BLaER1 (cell line): ENCODE measurements at regions not wholly inside any gene's neighbourhood (a gene's known extent, or its start where the extent isn't known, plus 50 kb on each side); places are given as distances from the start of the nearest gene placed in this dataset.

Source experiments
- H3K27ac ChIP-seq: shearing (Covaris generic); formaldehyde crosslinking; 2 replicates; pipeline ENCODE4 v1.8.1; 2022
- H3K27me3 ChIP-seq: shearing (Covaris generic); formaldehyde crosslinking; 2 replicates; pipeline ENCODE4 v1.8.1; 2022
- H3K36me3 ChIP-seq: shearing (Covaris generic); formaldehyde crosslinking; 2 replicates; pipeline ENCODE4 v1.8.1; 2022
- H3K4me1 ChIP-seq: shearing (Covaris generic); formaldehyde crosslinking; 2 replicates; pipeline ENCODE4 v1.8.1; 2022
- H3K4me2 ChIP-seq: shearing (Covaris generic); formaldehyde crosslinking; 2 replicates; pipeline ENCODE4 v1.8.1; 2022
- H3K4me3 ChIP-seq: shearing (Covaris generic); formaldehyde crosslinking; 2 replicates; pipeline ENCODE4 v1.8.1; 2022
- H3K9ac ChIP-seq: shearing (Covaris generic); formaldehyde crosslinking; 2 replicates; pipeline ENCODE4 v1.8.1; 2022
- H3K9me3 ChIP-seq: shearing (Covaris generic); formaldehyde crosslinking; 2 replicates; pipeline ENCODE4 v1.8.1; 2022
- H4K20me1 ChIP-seq: shearing (Covaris generic); formaldehyde crosslinking; 2 replicates; pipeline ENCODE4 v1.8.1; 2022
- Cebpa-rat ChIP-seq: shearing (Covaris generic); IDR thresholded peaks from 2 replicates; pipeline ENCODE4 v1.8.1; 2022

DNA sequence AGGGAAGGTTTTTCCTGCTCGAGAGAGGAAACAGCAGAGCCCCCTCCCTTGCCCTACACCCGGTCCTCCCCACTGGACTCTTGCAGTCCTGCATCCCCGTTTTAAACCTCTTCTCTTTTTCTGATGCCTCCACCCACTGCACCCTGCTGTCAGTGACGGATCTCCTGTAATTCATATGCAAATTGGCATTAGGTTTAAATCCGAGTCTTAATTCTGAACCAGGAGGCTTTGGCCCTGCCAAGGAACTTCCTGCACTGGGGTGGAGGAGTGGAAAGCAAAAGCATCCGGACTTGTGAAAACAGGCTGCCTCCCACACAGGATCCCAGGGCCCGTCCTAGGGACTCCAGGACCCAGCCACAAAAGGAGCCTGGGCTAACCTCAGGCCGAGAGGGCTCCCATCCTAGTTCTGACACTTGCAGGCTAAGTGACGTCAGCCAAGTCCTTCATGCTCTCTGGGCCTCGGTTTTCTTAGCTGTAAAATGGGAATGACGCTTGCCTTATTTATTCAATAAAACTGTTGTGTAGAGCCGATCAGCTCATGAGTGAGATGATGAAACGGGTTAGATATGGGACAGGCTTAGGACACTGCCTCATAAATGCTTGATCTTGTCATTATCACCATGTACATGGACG lies 613.3 kb downstream of the AJAP1 start:
- H3K9ac ChIP-seq, result no peak overlapping the region
- H3K27me3 ChIP-seq, result no peaks in the 10 kb centered on the region
- H3K27ac ChIP-seq, result no peak overlapping the region
- no peaks in the 10 kb centered on the region for H3K36me3 ChIP-seq
- H3K4me2 ChIP-seq, result no peak overlapping the region
- H3K4me3 ChIP-seq, result no peak overlapping the region
- peaks cover 14% of the 10 kb centered on the region for H3K9me3 ChIP-seq
- H4K20me1 ChIP-seq, result no peaks in the 10 kb centered on the region
- no peaks in the 10 kb centered on the region for H3K4me1 ChIP-seq
- TF ChIP-seq Cebpa-rat, result no peak

DNA sequence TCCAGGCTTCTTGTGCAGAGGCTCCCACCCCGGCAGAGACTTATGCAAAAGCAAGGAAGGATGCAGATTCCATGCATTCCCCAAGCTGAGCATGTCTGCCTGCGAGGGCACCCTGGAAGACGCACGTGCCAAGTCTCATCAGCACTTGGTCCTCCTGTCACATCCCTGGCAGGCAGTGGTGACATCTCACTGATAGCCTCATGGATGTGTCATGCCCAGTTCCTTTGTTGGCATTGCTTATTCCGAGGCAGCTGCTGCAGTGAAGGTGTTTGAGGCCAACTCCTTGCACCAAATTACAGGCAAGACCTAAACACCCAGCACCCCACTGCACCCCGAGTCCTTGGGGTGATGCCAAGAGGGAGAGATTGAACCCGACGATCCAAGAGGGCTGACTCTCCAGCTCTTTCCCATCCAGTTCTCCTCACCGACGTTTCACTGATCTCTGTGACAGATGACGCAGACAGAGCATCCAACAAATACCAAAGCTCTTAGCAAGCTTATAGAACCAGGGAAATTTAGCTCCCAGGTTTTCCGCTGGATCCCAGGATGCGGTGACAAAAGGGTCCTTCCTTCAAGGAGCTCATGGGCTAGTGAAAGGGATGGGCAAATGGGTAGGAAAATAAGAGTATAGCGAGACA lies 611.1 kb downstream of the AJAP1 start:
- no peak for TF ChIP-seq Cebpa-rat
- no peak overlapping the region for H3K4me3 ChIP-seq
- no peaks in the 10 kb centered on the region for H4K20me1 ChIP-seq
- no peak overlapping the region for H3K9ac ChIP-seq
- no peak overlapping the region for H3K4me2 ChIP-seq
- no peaks in the 10 kb centered on the region for H3K4me1 ChIP-seq
- H3K27me3 ChIP-seq, result no peaks in the 10 kb centered on the region
- H3K36me3 ChIP-seq, result no peaks in the 10 kb centered on the region
- peaks cover 17% of the 10 kb centered on the region for H3K9me3 ChIP-seq
- no peak overlapping the region for H3K27ac ChIP-seq

DNA sequence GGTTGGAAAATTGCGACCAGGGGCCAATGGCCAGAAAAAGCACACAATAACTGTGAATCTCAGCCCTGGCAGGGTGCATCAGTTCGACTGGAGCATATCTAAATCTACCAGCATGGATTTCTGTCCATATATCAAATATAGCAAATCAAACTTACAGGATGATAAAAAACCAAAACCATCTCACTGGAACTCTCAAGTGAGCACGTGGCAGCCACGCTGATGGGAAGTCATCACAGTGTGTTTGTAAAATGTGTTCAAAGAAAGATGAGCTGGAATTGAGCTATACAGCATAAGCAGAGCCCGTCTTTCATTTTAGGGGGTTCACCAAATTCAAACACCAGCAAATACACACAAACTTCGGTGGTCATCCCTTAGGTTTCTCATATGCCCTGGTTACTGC lies 610.1 kb downstream of the AJAP1 start:
- H3K27me3 ChIP-seq, result no peaks in the 10 kb centered on the region

DNA sequence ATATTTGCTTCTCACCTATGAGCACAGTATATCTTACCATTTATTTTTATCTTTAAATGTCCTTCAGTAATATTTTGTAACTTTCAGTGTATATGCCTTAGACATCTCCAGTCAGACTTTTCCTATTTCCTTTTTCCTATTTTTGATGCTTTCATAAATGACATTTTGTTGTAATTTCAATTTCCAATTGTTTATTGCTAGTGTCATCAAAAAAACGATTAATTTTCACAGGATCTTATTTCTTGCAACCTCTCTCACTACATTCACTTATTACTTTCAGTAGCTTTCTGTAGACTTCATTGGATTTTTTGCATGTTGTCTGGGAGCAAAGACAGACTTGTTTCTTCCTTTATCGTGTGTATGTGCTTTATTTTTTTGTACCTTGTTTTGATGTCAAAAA lies 602.4 kb downstream of the AJAP1 start:
- H3K4me2 ChIP-seq, result no peak overlapping the region

More for the DNA sequence above, 610.1 kb downstream of the AJAP1 start:
- H3K4me1 ChIP-seq, result no peaks in the 10 kb centered on the region
- H3K4me3 ChIP-seq, result no peak overlapping the region
- H3K9ac ChIP-seq, result no peak overlapping the region
- no peaks in the 10 kb centered on the region for H4K20me1 ChIP-seq
- H3K36me3 ChIP-seq, result no peaks in the 10 kb centered on the region
- TF ChIP-seq Cebpa-rat, result no peak
- H3K27ac ChIP-seq, result no peak overlapping the region
- peaks cover 27% of the 10 kb centered on the region for H3K9me3 ChIP-seq
- H3K4me2 ChIP-seq, result no peak overlapping the region

DNA sequence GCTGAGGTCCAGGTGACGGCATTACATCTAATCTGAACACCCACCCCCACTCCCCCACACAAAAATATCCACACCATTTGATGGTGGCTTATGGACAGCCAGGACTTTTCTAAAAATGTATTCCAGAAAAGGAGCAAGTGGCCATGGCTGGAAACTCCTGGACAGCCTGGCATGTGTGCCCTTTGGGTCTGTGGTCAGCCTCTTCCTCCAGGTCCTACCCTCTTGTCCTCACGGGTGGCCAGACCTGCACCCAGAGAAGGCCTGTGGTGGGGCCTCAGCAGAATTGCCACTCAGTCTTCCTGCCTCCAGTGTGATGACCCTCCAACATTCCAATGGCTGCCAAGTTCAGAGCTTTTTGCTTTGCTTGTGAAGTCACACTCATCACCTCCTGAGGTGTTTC lies 600.6 kb downstream of the AJAP1 start:
- no peaks in the 10 kb centered on the region for H3K27me3 ChIP-seq

More for the DNA sequence above, 602.4 kb downstream of the AJAP1 start:
- TF ChIP-seq Cebpa-rat, result no peak
- H3K27me3 ChIP-seq, result no peaks in the 10 kb centered on the region
- no peaks in the 10 kb centered on the region for H4K20me1 ChIP-seq
- no peak overlapping the region for H3K27ac ChIP-seq
- no peaks in the 10 kb centered on the region for H3K4me1 ChIP-seq
- no peak overlapping the region for H3K9ac ChIP-seq
- no peaks in the 10 kb centered on the region for H3K36me3 ChIP-seq
- no peak overlapping the region for H3K4me3 ChIP-seq
- peaks cover 20% of the 10 kb centered on the region for H3K9me3 ChIP-seq

DNA sequence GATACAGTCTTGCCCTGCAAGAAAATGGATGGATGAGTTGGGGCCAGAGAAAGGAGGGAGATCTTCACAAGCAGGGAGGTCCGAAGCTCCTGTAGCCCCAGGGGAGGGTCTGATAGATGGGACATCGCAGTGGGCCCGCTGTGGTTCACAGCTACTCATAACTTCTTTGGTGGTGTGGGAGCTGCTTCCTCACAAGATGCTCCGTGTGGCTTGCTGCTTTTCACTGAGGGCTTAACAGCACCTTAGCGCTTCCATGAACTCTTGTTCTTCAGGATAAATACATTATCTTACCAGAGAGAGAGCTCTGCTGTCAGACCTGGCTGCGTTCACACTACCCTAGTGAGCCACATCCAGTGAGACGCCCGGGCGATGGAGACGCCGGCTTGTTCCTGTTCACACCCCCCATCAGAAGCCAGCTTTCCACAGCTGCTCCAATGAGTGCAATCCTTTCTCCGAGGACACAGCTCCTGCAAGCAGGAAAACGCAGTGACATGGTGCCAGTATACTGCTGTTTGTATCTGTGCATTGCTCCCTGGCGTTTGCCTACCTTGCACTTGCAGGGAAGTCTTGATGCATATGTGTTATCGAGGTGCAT lies 599.8 kb downstream of the AJAP1 start:
- peaks cover 7% of the 10 kb centered on the region for H3K9me3 ChIP-seq
- no peaks in the 10 kb centered on the region for H3K36me3 ChIP-seq
- no peak overlapping the region for H3K4me3 ChIP-seq
- TF ChIP-seq Cebpa-rat, result no peak
- H3K27ac ChIP-seq, result no peak overlapping the region
- H3K4me1 ChIP-seq, result no peaks in the 10 kb centered on the region
- H3K4me2 ChIP-seq, result no peak overlapping the region
- H3K27me3 ChIP-seq, result no peaks in the 10 kb centered on the region
- no peaks in the 10 kb centered on the region for H4K20me1 ChIP-seq
- no peak overlapping the region for H3K9ac ChIP-seq

More for the DNA sequence above, 600.6 kb downstream of the AJAP1 start:
- Histone ChIP-seq H3K4me3 (no peak overlapping the region), H3K36me3 (no peaks in the 10 kb centered on the region), H4K20me1 (no peaks in the 10 kb centered on the region), H3K4me2 (no peak overlapping the region), H3K9me3 (peaks cover 15% of the 10 kb centered on the region), H3K4me1 (no peaks in the 10 kb centered on the region), H3K9ac (no peak overlapping the region), H3K27ac (no peak overlapping the region)
- no peak for TF ChIP-seq Cebpa-rat

DNA sequence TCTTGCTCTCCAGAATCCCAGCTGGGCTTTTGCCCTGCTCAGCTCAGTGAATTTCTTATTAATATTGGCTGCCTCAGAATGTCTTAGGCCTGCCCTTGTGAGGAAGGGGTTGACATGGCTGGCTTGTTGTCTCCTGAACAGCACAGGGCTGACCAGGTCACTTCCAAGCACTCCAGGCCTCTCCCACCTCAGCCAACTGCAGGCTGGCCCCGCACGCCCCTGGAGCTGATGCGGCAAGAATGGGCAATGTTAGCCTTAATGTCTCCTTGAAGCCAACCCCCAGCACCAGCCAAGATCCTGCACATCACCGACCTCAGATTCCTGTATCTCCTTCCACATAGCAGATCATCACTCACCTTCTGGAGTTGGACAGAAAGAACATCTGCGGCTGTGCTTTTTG lies 598.6 kb downstream of the AJAP1 start:
- Histone ChIP-seq H3K36me3 (no peaks in the 10 kb centered on the region), H3K9ac (no peak overlapping the region)
- TF ChIP-seq Cebpa-rat, result no peak

DNA sequence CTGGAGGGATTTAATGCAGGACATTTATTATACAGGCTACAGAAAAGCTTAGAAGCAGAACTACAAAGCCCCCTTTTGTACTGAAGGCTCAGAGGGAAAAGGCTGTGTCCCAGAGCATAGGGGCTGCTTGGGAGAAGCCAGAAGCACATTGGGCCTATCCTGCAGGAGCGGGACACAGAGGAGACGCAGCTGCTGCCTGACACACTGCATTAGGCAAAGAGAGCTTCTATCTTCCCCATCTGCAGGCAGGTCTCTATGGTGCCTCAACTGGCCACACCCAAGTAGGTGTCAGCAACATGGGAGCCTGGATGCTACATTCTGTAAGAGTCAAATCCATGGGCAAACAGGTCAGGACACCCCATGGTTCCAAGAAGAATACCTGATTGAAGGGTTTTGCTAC lies 595.9 kb downstream of the AJAP1 start:
- Histone ChIP-seq H3K4me1 (no peaks in the 10 kb centered on the region), H3K9ac (no peak overlapping the region), H3K27me3 (no peaks in the 10 kb centered on the region), H3K4me2 (0 out of 2 replicates have a peak overlapping the region, but pooled peaks have one; percentile 7), H3K4me3 (no peak overlapping the region), H3K36me3 (no peaks in the 10 kb centered on the region), H3K9me3 (no peaks in the 10 kb centered on the region), H3K27ac (no peak overlapping the region), H4K20me1 (no peaks in the 10 kb centered on the region)
- TF ChIP-seq Cebpa-rat, result no peak

More for the DNA sequence above, 598.6 kb downstream of the AJAP1 start:
- H3K27ac ChIP-seq, result no peak overlapping the region
- no peaks in the 10 kb centered on the region for H4K20me1 ChIP-seq
- H3K4me3 ChIP-seq, result no peak overlapping the region
- H3K27me3 ChIP-seq, result no peaks in the 10 kb centered on the region
- H3K4me1 ChIP-seq, result no peaks in the 10 kb centered on the region
- no peak overlapping the region for H3K4me2 ChIP-seq
- no peaks in the 10 kb centered on the region for H3K9me3 ChIP-seq

DNA sequence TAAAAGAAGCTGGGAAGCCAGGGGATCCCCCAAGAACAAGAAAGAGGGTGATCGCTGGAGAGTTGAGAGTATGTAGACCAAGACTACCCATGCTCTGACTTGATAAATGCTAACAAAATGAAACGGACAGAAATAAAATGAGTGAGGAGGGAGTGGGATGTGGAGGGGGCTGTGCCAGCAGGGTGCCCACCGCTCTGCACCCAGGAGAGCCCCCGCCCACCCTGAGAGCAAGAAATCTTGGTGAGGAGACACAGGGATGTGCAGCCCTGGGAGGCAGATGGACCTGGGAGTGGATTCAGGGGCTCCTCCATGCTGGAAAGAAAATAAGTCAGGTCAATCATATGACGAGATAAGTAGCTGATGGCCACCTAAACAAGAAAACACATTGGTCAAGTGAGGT lies 590.9 kb downstream of the AJAP1 start:
- no peaks in the 10 kb centered on the region for H3K4me1 ChIP-seq
- H3K4me2 ChIP-seq, result no peak overlapping the region
- H3K9ac ChIP-seq, result no peak overlapping the region
- no peak overlapping the region for H3K4me3 ChIP-seq
- H4K20me1 ChIP-seq, result no peaks in the 10 kb centered on the region
- no peaks in the 10 kb centered on the region for H3K9me3 ChIP-seq
- H3K36me3 ChIP-seq, result no peaks in the 10 kb centered on the region
- TF ChIP-seq Cebpa-rat, result no peak
- no peaks in the 10 kb centered on the region for H3K27me3 ChIP-seq
- H3K27ac ChIP-seq, result no peak overlapping the region

DNA sequence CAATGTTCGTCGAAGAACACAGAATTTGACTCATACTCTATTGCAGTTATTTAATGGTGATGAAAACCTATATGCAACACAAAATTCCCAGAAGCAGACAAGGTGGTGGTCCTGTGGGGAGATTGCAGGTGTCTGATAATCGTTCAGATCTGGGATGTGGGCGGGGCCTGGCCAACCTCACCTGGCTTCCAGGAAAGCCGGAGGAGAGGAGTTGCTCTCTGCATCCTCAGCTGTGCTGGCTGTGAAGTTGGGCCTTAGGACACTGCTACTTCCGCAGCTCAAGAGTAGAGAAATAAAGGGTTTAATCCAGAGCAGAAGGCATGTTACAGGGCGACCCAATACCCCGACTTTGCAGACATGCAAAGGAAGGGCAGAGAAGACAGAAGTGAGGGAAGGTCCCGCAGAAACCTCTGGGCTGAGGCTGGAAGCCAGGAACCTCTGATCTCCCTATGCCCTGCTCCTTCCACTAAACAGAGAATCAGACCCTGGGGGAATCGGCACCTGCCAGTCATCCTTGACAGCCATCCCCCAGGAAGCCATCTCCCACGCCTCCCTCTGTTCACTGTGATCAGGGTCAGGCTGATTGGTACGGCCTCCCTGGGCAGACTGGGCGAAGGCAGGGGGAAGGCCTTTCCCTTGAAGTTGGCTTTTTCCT lies 590.3 kb downstream of the AJAP1 start:
- Histone ChIP-seq H4K20me1 (no peaks in the 10 kb centered on the region), H3K36me3 (no peaks in the 10 kb centered on the region), H3K27ac (no peak overlapping the region), H3K4me2 (no peak overlapping the region), H3K27me3 (no peaks in the 10 kb centered on the region), H3K4me3 (no peak overlapping the region), H3K9me3 (no peaks in the 10 kb centered on the region), H3K4me1 (no peaks in the 10 kb centered on the region), H3K9ac (no peak overlapping the region)
- no peak for TF ChIP-seq Cebpa-rat
